Glutamatergic neuron (in vitro differentiated cells): ENCODE measurements at regions not wholly inside any gene's neighbourhood (a gene's known extent, or its start where the extent isn't known, plus 50 kb on each side); places are given as distances from the start of the nearest gene placed in this dataset.
A peak's percentile ranks its signal among the peaks of the same experiment; 100 is the strongest.

Experiments
- DNase-seq: peaks from one replicate; pipeline ENCODE4 v3.0.0; 2022
- H3K27ac Mint-ChIP-seq: one replicate; pipeline ENCODE4 v1.8.0; 2020; ENCODE audit warnings: mild to moderate bottlenecking, mixed read lengths, inconsistent platforms; ENCODE audit not compliant: unreplicated experiment
- H3K27me3 Mint-ChIP-seq: one replicate; pipeline ENCODE4 v1.8.0; 2020; ENCODE audit warnings: mild to moderate bottlenecking, moderate library complexity, mixed read lengths, inconsistent platforms; ENCODE audit not compliant: unreplicated experiment
- H3K36me3 Mint-ChIP-seq: one replicate; pipeline ENCODE4 v1.8.0; 2020; ENCODE audit warnings: mild to moderate bottlenecking, mixed read lengths, inconsistent platforms; ENCODE audit not compliant: unreplicated experiment
- H3K4me1 Mint-ChIP-seq: one replicate; pipeline ENCODE4 v1.8.0; 2020; ENCODE audit warnings: mild to moderate bottlenecking, low read depth, mixed read lengths, inconsistent platforms; ENCODE audit not compliant: unreplicated experiment
- H3K4me3 Mint-ChIP-seq: one replicate; pipeline ENCODE4 v1.8.0; 2020; ENCODE audit warnings: mild to moderate bottlenecking, mixed read lengths, inconsistent platforms; ENCODE audit not compliant: unreplicated experiment
- H3K9me3 Mint-ChIP-seq: one replicate; pipeline ENCODE4 v1.8.0; 2020; ENCODE audit warnings: mild to moderate bottlenecking, moderate library complexity, mixed read lengths, inconsistent platforms; ENCODE audit not compliant: unreplicated experiment
- CTCF ChIP-seq: fragments of 200-600 bp; sonication (generic); IDR thresholded peaks from one replicate; pipeline ENCODE4 v1.5.0; 2021; ENCODE audit not compliant: partially characterized antibody, unreplicated experiment

- Mint-ChIP-seq H3K4me3 (no peak overlapping the region), H3K4me1 (peaks cover 5% of the 10 kb centered on the region), H3K9me3 (peaks cover 1% of the 10 kb centered on the region), H3K27ac (no peak overlapping the region), H3K27me3 (no peaks in the 10 kb centered on the region), H3K36me3 (peaks cover 9% of the 10 kb centered on the region)
- no peak for DNase-seq
- TF ChIP-seq CTCF, result no peak
Measured at GRCh38 chr6:79763301-79763700, 132.2 kb downstream of the SH3BGRL2 start.

- DNase-seq, result no peak
- Mint-ChIP-seq H3K4me3 (no peak overlapping the region), H3K4me1 (peaks cover 5% of the 10 kb centered on the region), H3K27ac (no peak overlapping the region), H3K36me3 (peaks cover 4% of the 10 kb centered on the region), H3K27me3 (no peaks in the 10 kb centered on the region), H3K9me3 (peaks cover 1% of the 10 kb centered on the region)
- peak; percentile 13 for TF ChIP-seq CTCF
Measured at GRCh38 chr6:79762370-79762769, 131.2 kb downstream of the SH3BGRL2 start.

- H3K27ac Mint-ChIP-seq, result no peak overlapping the region
- H3K9me3 Mint-ChIP-seq, result no peaks in the 10 kb centered on the region
- no peak for DNase-seq
- no peak overlapping the region for H3K4me3 Mint-ChIP-seq
- no peaks in the 10 kb centered on the region for H3K27me3 Mint-ChIP-seq
- H3K4me1 Mint-ChIP-seq, result peaks cover 8% of the 10 kb centered on the region
- no peaks in the 10 kb centered on the region for H3K36me3 Mint-ChIP-seq
- TF ChIP-seq CTCF, result no peak
Measured at GRCh38 chr6:79756496-79756895, 125.4 kb downstream of the SH3BGRL2 start.

GRCh38 chr6:79755967-79756366 lies 124.8 kb downstream of the SH3BGRL2 start:
- Mint-ChIP-seq H3K36me3 (no peaks in the 10 kb centered on the region), H3K9me3 (no peaks in the 10 kb centered on the region), H3K4me1 (peaks cover 11% of the 10 kb centered on the region), H3K27me3 (peaks cover under 1% of the 10 kb centered on the region), H3K27ac (no peak overlapping the region), H3K4me3 (no peak overlapping the region)
- no peak for DNase-seq
- no peak for TF ChIP-seq CTCF
